HL-60 (cell line): ENCODE measurements at regions not wholly inside any gene's neighbourhood (a gene's known extent, or its start where the extent isn't known, plus 50 kb on each side); places are given as distances from the start of the nearest gene placed in this dataset.

Experiments used
- DNase-seq, 2 experiments: peaks; one replicate each; pipeline ENCODE4 v3.0.0-alpha.2; 2010 to 2020; ENCODE audit warnings: low read depth in 1 of 2, low spot score in 1 of 2
- H3K27ac ChIP-seq: fragments of 250-450 bp; sonication (Bioruptor Pico); replicated peaks from 2 replicates; pipeline ENCODE4 v1.5.1; 2020; ENCODE audit warnings: mild to moderate bottlenecking, moderate library complexity
- H3K27me3 ChIP-seq: fragments of 250-450 bp; sonication (Bioruptor Pico); 2 replicates; pipeline ENCODE4 v1.5.1; 2021; ENCODE audit warnings: mild to moderate bottlenecking, moderate library complexity; ENCODE audit not compliant: insufficient read depth, poor library complexity, severe bottlenecking
- H3K4me3 ChIP-seq: replicated peaks from 2 replicates; pipeline ENCODE4 v1.5.1; 2011; ENCODE audit warnings: mild to moderate bottlenecking, control low read depth, low read length; ENCODE audit not compliant: insufficient read depth
- GABPA ChIP-seq: IDR thresholded peaks from 2 replicates; pipeline ENCODE4 v1.6.1; 2012; ENCODE audit warnings: low read depth
- POLR2AphosphoS5 ChIP-seq: IDR thresholded peaks from 2 replicates; pipeline ENCODE4 v1.6.1; 2012; ENCODE audit warnings: low read depth
- SPI1 ChIP-seq: IDR thresholded peaks from 2 replicates; pipeline ENCODE4 v1.6.1; 2012; ENCODE audit warnings: low read depth, mild to moderate bottlenecking, borderline replicate concordance
- TF ChIP-seq, protein P1 (sequence below): IDR thresholded peaks from 2 replicates; pipeline ENCODE4 v1.6.1; 2012; ENCODE audit warnings: low read depth; ENCODE audit not compliant: insufficient replicate concordance
- TF ChIP-seq, protein P2 (sequence below): IDR thresholded peaks from one replicate; pipeline ENCODE4 v1.5.1; 2011; ENCODE audit warnings: low read length, control low read depth, inconsistent platforms; ENCODE audit not compliant: insufficient read depth

DNA sequence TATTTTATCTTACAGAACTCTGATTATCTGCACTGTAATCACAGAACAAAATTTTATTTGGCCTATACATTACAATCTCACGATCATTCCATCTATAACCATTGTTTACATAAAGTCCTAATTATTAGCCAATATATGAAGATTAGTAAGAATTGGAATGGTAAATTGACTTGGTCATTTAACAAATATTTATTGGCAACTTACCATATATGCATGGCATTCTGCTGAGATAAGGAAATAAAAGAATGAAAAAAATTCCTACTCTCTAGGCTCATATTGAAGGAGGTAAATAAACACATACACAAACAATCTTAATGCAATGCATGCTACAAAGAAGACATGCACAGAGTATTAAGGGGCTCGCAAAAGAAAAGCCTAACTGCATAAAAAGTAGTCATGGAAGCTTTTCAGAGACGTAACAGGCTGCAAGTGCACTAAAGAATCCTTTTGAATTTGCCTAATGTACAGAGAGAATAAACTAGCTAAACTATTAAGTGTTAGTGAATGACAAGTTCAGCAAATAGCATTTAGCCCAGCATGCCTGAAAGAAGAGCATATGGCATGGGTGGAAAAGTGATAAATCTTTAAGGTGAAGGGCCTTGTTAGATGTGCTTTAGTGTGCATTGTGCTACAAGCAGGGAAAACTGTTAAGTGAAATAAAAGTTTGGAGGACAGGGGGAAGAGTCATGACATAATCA lies 1131.1 kb downstream of the PCDH9 start:
- H3K27me3 ChIP-seq = no peaks in the 10 kb centered on the region
- TF ChIP-seq, protein P1, sequence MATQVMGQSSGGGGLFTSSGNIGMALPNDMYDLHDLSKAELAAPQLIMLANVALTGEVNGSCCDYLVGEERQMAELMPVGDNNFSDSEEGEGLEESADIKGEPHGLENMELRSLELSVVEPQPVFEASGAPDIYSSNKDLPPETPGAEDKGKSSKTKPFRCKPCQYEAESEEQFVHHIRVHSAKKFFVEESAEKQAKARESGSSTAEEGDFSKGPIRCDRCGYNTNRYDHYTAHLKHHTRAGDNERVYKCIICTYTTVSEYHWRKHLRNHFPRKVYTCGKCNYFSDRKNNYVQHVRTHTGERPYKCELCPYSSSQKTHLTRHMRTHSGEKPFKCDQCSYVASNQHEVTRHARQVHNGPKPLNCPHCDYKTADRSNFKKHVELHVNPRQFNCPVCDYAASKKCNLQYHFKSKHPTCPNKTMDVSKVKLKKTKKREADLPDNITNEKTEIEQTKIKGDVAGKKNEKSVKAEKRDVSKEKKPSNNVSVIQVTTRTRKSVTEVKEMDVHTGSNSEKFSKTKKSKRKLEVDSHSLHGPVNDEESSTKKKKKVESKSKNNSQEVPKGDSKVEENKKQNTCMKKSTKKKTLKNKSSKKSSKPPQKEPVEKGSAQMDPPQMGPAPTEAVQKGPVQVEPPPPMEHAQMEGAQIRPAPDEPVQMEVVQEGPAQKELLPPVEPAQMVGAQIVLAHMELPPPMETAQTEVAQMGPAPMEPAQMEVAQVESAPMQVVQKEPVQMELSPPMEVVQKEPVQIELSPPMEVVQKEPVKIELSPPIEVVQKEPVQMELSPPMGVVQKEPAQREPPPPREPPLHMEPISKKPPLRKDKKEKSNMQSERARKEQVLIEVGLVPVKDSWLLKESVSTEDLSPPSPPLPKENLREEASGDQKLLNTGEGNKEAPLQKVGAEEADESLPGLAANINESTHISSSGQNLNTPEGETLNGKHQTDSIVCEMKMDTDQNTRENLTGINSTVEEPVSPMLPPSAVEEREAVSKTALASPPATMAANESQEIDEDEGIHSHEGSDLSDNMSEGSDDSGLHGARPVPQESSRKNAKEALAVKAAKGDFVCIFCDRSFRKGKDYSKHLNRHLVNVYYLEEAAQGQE = no peak
- no peak for TF ChIP-seq SPI1
- TF ChIP-seq, protein P2, sequence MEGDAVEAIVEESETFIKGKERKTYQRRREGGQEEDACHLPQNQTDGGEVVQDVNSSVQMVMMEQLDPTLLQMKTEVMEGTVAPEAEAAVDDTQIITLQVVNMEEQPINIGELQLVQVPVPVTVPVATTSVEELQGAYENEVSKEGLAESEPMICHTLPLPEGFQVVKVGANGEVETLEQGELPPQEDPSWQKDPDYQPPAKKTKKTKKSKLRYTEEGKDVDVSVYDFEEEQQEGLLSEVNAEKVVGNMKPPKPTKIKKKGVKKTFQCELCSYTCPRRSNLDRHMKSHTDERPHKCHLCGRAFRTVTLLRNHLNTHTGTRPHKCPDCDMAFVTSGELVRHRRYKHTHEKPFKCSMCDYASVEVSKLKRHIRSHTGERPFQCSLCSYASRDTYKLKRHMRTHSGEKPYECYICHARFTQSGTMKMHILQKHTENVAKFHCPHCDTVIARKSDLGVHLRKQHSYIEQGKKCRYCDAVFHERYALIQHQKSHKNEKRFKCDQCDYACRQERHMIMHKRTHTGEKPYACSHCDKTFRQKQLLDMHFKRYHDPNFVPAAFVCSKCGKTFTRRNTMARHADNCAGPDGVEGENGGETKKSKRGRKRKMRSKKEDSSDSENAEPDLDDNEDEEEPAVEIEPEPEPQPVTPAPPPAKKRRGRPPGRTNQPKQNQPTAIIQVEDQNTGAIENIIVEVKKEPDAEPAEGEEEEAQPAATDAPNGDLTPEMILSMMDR = no peak
- TF ChIP-seq GABPA = no peak
- TF ChIP-seq POLR2AphosphoS5 = no peak
- H3K4me3 ChIP-seq = no peak overlapping the region
- DNase-seq = no peak
- no peak overlapping the region for H3K27ac ChIP-seq

DNA sequence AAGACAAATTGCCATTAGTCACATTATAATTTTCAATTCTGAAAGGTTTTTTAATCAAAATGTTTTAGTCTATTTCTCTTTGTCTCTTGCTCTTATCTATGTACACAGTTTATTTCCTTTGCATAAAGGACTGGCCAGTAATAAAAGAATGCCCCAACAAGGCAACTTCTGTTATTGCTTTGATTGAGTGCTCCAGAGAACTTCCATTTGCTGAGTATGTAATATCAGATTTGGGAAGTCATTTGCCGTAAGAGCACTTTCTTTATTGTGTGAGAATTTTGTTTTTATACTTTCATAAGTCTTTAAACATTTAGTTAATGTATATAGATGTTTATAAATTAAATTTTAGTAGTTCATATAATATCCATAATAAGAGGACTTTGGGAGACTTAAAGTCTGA lies 1140.4 kb downstream of the PCDH9 start:
- no peak for TF ChIP-seq SPI1
- TF ChIP-seq, protein P1 = no peak
- TF ChIP-seq GABPA = no peak
- TF ChIP-seq, protein P2 = no peak
- TF ChIP-seq POLR2AphosphoS5 = no peak
- no peak for DNase-seq
- H3K27me3 ChIP-seq = no peaks in the 10 kb centered on the region

DNA sequence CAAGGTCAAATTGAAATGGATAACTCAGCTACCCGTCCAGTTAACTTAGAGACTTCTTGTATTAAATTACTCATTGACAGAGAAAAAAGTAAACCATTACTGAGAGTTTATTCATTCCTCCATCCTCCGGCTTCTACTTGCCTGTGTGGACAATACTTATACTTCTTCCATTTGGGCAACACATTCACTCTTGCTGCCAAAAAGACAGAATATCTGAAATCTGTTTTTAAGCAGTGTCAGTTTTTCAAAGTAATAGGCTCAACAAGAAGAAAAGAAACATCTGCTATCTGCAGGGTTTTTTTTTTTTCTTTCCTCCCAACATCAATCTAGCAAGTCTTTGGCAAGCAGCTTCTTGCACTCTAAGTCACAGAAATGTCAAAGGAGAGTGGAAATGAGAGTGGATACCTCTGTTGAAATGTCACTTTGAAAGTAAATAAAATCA lies 1142.8 kb downstream of the PCDH9 start:
- no peak overlapping the region for H3K4me3 ChIP-seq
- TF ChIP-seq GABPA = no peak
- TF ChIP-seq POLR2AphosphoS5 = no peak
- TF ChIP-seq, protein P1 = no peak
- TF ChIP-seq, protein P2 = no peak
- no peak for TF ChIP-seq SPI1
- no peak overlapping the region for H3K27ac ChIP-seq
- DNase-seq = no peak
- H3K27me3 ChIP-seq = no peaks in the 10 kb centered on the region

More for the DNA sequence above, 1140.4 kb downstream of the PCDH9 start:
- no peak overlapping the region for H3K4me3 ChIP-seq
- H3K27ac ChIP-seq = no peak overlapping the region
